ENCODE measurements at regions not wholly inside any gene's neighbourhood (a gene's known extent, or its start where the extent isn't known, plus 50 kb on each side); places are given as distances from the start of the nearest gene placed in this dataset.

- DNase-seq = no peak
Measured at GRCh38 chr15:36332896-36333295, 246.5 kb upstream of the CDIN1 start.

DNA sequence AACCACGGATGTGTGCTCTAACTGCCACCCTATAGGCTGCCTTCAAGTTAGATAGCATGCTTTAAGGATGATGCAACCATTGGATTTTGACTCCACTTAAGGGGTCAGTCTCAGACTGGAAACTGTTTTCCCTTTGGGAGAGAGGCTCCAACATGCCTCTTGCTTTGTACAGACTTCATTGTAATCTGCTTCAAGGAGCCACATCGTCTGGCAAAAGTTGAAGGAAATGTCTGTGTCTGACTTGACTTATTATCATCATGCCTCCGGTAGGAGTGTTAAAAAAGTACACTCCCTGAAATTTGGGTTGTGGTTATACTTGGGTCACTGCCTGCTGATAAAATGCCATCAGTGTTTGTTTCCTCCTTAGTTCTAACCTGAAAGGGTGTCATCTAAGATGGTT lies 245.4 kb upstream of the CDIN1 start:
- peak in 2 of 3 donors; percentile 6 to 44 for DNase-seq

DNA sequence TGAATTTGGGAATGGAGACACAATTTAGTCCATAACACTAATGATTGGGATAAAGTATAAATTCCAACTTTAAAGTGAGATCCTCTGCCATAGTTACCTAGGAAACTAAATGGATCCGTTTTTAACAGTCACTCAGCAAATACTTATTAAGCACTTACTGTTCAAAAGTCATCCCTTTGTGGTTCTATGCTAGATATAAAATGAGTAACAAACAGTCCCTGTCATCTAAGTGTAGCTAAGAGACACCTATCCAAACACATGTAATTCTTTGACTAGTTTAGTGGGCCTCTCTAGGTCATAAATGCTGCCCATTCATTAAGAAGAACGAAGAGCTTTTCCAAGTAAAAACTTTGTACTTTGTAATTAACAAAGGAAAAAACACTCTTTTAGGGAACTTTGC lies 244.2 kb upstream of the CDIN1 start:
- DNase-seq = no peak

DNA sequence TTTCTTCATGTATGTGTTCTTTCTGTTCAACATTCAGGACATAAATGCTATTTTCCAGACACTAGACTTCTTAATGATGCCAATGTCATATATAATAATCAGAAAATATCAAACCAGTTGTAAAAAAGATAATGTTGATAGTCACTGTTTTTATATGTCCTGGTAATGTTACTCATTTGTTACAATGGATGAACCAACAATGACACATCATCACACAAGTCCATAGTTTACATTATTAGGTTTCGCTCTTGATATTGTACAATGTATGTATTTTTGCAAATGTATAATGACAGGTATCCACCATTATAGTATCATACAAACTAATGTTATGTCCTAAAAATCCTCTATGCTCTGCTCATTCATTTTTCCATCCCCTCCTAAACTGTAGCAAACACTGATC lies 243.8 kb upstream of the CDIN1 start:
- DNase-seq = no peak

DNA sequence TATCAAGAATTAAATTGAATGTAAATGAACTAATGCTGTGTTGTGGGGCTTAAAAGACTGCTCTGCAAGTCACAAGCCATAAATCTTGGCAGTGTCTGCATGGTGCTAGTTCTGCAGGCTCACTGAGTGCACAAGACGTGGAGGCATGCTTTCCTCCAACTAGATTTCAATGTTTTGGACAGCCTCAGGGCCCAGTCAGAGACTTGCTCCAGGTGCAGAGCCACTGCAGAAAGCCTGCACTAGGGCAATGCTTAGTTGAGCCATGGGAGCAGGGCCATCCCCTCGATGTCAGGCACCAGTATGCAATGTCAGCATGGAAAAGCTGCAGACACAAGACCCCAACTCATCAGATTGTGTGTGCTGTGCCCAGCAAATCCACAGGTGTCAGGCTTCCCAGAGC lies 234.5 kb upstream of the CDIN1 start:
- DNase-seq = no peak

GRCh38 chr15:36347272-36347858 lies 232.1 kb upstream of the CDIN1 start:
- no peak for DNase-seq

DNA sequence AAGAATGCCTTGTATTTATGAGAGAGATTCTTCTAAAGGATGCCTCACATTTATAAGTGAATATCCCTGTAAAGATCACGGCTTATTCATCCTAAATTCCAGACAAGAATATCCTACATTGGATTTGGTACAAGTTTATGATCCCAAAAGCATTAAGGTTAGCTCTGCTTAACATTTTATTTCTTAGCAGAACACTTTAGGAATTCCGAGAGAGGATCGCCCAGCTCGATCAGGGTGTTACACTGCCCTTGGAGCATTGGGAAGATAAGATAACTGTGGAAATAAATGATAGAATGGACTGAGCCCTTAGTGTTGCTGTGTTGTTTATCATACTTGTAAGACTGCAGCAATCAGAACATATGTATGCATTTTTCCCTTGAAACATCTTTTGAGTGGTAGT lies 223.0 kb upstream of the CDIN1 start:
- DNase-seq = peak in 1 of 3 donors; percentile 29

- peak; percentile 28 to 91 (median 58) for DNase-seq
Measured at GRCh38 chr15:36356978-36357601, 222.3 kb upstream of the CDIN1 start.

DNA sequence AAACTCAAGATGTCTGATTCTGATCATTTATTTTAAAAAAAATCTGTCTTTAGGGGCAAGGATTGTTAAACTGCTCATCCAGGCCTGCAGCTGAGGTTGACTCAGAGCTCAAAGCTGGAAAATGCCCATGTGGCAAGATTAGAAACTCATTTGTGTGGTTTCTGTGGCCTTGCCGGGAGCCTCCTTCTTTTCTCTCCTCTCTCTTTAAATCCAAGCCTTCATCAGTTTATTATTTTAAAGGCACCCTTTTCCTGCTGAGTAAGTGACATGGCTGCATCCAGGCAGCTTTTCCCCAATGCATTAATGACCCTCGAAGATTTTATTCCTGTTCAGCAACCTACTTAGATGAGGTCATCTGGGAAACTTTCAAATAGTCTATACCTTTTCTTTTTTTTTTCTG lies 221.3 kb upstream of the CDIN1 start:
- DNase-seq = peak in 1 of 3 donors; percentile 77

DNA sequence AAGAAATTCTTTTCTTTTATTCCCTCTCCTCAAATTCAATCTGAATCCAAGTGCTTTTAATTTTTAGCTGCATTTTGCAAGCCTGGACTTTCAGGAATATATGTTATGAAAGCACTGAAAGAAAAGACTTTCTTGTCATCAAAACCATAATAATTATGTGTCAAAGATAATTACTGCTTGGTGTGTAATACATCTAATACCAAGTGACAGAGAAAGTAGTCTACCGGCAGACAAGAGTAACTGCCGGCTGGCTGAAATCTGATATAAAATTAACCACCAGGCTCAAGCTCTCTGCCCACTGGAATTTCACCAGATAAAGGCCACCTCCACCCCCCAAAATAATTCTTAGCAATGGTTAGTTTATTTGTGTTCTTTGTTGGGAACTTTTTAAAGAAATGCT lies 220.9 kb upstream of the CDIN1 start:
- no peak for DNase-seq

GRCh38 chr15:36359286-36359685 lies 220.1 kb upstream of the CDIN1 start:
- DNase-seq = no peak

DNA sequence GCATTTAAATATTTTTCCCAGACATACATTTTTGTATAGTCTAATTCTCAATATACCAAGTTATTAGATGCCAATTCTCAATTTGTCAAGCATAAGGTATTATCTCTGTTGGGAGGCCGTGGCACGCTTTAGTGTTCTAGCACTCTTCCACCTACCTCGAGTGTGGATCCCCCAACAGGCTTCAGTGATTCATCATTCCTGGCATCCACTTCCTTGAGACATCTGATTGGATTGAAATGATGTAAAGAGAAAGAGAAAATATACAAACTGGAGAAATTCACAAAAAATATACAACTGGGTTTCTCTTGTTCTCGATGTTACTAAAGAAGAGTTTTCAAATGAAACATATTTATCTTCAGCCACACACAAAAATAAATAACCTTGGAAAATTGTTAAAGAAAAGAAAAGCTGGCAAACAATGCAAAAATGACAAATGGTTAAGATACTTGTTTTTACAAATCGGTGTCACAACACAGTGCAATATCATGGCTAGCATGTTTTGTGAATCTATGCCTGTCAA lies 218.0 kb upstream of the CDIN1 start:
- no peak for DNase-seq

DNA sequence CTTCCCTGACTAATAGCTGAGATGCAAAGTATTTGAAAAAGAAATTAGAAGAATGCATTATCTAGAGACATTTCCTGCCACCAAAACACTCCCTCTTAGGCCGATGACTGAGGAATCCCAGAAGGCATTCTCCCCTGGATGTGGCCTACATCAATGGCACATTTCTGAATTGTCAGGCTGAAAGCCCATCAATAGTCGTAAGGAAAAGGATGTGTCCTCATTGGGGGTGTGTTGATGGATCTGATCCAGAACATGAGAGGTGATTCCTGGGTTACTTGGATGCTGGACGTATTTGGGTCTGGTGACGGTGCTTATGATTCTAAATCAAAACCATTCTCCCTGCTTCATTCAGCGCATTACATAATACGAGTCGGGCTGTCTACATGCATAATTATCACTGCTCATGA lies 216.9 kb upstream of the CDIN1 start:
- peak in 2 of 3 donors; percentile 32 to 75 for DNase-seq

DNA sequence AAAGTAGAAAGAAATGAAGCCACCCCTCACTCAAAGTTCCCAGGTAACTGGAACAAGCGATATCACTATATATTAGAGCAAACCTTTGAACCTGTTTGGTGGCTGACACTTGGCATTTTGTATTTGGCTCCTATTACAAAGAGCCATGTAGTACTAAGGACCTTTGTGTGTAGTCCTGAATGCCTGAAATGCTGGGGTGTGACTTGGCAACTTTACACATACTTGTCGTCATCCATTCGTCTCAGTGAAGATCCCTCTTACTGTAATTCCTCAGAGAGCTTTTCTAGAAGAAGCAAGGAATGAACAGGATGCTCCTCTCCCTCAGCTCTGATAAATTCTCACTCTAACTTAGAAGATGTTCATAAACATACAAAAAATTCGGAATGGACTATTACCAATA lies 216.1 kb upstream of the CDIN1 start:
- peak in 1 of 3 donors; percentile 75 for DNase-seq

DNA sequence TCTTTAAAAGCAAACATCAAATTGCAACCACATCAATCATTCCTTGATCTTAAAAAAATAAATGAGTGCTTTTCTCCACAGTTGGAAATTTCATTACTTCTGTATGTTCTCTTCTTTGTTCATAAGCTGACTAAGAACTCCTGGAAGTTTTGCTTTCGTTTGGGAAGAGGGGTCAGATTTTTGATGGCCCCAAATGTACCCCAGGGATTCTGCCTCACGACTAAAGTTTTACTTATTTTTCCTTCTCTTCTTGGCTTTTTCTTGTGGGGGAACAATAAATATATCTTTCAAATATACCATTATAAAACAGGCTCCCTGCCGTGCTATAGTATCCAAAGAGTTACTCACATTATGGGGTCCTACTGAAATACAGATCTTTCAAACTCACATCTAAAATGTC lies 215.0 kb upstream of the CDIN1 start:
- DNase-seq = no peak

- no peak for DNase-seq
Measured at GRCh38 chr15:36365963-36366362, 213.5 kb upstream of the CDIN1 start.

DNA sequence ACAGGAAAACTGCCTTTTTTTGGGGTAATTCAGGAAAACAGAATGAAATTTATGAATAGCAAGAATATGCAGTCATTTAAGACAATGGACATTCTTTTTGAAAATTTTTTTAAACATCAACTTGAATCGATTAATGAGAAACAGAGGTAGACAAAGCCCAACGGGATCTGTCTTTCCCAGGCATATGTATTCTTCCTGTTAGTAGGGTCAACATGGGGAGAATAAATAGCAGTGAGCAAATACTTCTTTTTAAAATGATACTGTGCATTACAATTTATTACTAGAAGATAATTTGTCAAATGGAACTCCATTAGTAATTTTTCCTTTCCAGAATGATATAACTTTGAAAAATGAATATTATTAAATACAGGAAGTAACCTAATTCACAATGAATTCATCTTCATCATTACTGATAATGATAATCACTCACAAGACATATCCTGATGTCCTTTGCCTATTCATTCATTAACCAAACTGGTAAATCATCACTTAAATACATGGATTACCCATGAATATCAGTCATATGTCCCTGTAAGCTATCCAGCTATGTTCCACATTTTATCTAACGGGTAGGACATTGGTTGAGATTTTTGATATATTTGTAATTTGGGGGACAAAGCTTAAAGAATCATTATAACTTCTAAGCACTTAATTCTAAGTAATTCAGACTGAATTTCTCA lies 209.2 kb upstream of the CDIN1 start:
- no peak for DNase-seq

GRCh38 chr15:36370731-36371112 lies 208.7 kb upstream of the CDIN1 start:
- peak in 1 of 3 donors; percentile 84 for DNase-seq

DNA sequence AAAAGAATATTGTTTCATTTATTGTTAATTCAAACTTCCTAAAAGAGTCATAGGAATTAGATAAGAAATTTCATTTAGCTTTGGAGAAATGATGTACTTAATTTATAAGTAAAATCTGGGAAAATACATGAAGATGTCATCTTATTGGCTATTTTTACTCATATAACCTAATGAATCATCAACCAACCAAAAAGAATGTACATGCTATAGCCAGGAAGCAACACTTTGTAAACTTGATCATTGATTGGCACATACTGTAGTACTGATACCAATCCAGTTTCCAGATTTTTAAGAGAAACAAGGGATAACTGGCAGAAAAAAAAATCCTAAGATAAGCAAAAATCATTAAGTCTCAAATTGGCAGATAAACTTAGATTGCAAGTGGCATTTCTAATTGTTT lies 207.9 kb upstream of the CDIN1 start:
- DNase-seq = no peak

GRCh38 chr15:36372968-36373367 lies 206.5 kb upstream of the CDIN1 start:
- DNase-seq = no peak

GRCh38 chr15:36373550-36373949 lies 205.9 kb upstream of the CDIN1 start:
- DNase-seq = no peak

DNA sequence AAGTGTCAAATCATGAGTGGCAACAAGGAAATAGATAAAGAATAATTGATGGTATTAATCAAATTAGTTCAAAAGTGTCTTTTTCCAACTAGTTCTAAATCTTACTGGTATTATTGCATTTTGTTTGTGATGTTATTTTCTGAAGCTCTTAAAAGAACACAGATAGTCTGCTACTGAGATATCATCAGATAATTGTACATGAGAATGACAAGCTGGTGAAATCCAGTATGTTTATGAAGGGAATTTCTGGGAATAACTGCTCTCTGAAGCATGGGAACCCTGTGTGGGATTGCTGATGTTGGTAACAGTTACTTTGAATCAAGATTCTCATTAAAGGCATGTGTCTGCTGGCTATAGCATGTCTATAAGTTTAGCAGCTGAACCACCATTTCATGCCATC lies 190.3 kb upstream of the CDIN1 start:
- no peak for DNase-seq

DNA sequence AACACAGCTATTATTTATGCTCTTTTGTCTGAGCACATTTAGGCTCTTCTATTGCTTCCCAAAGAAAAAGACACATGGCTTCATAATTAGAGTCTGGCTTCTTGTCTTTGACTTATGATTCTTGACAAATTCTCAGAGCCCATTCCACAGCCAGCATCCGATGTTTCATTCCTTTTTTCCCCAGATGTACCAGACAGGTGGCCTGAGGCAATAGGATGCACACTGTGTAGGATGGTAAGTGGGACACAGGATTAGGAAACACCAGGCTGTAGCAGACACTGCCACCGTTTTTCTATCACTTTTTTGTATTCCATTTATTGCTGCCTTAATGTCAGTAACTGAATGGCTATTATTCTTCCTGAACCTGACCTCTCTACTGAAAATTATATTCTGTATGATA lies 188.9 kb upstream of the CDIN1 start:
- no peak for DNase-seq

All from muscle of back (tissue), 3 donors.